GM18508 (cell line): ENCODE measurements at regions not wholly inside any gene's neighbourhood (a gene's known extent, or its start where the extent isn't known, plus 50 kb on each side); places are given as distances from the start of the nearest gene placed in this dataset.
A peak's percentile ranks its signal among the peaks of the same experiment; 100 is the strongest.

Experiments used
- ATAC-seq: cut with Tn5 transposase; IDR thresholded peaks from one replicate; pipeline ENCODE4 v1.9.1; 2021; ENCODE audit warnings: moderate number of reproducible peaks; ENCODE audit not compliant: insufficient read depth, unreplicated experiment

- ATAC-seq, result no peak
These were observed 112.4 kb upstream of the MAX start for GRCh38 chr14:65214741-65215140.

GRCh38 chr14:65219353-65219752 lies 117.0 kb upstream of the MAX start:
- ATAC-seq, result no peak

GRCh38 chr14:65222440-65222858 lies 120.1 kb upstream of the MAX start:
- no peak for ATAC-seq

DNA sequence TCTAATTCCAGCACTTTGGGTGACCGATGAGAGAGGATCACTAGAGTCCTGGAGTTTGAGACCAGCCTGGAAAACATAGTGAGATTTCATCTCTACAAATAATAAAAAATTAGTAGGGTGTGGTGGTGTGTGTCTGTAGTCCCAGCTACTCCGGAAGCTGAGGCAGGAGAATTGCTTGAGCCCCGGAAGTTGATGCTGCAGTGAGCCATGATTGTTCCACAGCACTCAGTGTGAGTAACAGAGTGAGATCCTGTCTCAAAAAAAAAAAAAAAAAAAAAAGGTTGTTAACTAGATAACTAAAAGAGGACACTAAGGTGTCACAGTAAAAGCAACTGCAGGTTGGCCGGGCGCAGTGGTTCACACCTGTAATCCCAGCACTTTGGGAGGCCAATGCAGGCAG lies 121.3 kb upstream of the MAX start:
- no peak for ATAC-seq

DNA sequence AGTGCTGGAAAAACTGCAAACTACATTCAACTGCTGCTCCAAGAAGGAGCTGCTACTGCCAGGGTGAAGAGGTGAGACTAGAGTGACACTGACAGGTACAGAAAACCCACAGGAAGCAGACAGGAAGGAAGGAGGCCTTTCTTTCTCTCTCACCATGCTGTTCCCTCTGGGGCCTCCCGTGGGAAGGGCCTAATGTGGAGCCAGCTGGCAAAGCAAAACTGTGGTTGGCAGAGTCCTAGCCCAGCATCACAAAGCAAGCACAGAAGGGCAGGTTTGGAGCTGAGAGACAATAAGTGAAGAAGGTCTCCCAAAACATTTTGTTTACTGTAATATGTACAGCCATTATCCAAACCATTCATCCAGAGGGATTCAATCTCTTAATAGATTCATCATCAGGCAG lies 122.5 kb upstream of the MAX start:
- no peak for ATAC-seq

DNA sequence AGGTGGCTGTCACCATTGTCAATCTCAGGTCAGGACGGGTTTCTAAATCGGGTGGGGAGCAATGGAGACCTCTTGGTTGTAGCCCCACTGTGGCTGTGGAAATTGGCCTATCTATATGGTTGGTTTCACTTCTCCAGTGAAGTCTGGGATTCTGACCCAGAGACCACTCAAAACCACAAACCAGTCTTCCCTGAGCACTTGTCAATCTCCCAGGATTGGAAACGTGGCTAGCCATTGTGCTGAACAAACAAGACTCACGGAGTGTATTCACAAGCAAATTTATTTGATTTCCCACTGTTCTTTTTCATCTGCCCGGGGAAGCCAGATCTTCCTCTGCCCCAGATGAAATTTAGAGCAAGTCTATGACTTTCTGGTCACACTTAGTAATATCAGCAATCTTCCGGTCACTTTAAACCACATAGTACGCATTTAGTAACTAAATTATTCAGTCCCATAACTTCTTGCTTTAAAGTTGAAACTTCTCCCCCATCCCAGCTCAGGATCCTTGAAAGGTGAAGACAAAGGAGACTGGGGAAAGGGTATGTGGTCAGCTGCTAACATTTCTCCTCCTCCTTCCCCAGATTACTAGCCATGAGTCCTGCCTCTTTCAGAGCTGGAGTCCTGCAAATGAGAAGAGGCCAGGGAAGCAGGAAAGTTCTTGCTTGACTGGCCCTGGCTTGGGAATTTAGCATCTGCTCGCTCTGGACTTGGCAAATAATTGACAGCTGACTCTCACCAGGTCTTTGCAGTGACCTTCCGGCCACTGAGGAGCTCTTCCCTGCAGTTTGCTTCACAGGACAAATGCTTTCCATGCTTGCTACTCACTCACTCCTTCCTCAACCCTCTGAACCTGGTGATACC lies 123.2 kb upstream of the MAX start:
- no peak for ATAC-seq

DNA sequence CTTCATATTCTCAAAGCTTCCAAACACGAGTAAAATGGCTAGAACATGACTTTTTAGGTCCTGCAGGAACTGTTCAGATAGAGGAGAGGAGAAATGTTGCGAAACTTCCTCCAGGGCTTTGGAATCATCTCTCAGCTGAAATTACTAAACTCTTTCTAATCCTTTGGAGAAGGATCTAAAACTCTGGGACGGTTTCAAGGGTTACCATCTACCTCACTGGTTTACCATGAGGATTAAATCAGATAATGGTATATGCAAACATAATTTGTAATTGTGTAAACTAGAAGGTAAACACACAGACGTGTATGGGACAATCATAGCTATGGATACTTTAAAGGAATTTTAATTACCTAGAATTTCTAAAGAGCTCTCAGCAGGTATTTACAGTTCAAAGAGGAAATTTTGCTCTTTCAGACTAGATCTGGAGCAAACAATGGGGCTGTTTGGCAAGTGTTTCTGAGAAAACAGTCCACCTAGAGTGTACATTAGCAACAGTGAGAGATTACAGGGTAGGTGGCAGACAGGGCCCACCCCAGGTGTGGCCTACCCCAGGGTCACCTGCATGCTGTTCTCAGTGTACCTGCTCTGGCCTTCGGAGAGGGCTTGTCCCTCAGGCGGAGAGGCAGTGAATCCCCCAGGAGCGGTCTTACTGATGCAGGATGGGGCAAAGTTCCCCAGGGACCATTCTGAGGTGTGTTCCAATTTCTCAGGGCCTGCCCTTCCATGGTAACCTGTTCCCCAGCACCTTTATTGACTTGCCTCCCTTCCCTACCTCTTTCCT lies 124.7 kb upstream of the MAX start:
- ATAC-seq, result no peak

- peak; percentile 76 for ATAC-seq
These were observed 126.1 kb upstream of the MAX start for GRCh38 chr14:65228436-65228835.

- no peak for ATAC-seq
These were observed 126.8 kb upstream of the MAX start for GRCh38 chr14:65228956-65229747.

DNA sequence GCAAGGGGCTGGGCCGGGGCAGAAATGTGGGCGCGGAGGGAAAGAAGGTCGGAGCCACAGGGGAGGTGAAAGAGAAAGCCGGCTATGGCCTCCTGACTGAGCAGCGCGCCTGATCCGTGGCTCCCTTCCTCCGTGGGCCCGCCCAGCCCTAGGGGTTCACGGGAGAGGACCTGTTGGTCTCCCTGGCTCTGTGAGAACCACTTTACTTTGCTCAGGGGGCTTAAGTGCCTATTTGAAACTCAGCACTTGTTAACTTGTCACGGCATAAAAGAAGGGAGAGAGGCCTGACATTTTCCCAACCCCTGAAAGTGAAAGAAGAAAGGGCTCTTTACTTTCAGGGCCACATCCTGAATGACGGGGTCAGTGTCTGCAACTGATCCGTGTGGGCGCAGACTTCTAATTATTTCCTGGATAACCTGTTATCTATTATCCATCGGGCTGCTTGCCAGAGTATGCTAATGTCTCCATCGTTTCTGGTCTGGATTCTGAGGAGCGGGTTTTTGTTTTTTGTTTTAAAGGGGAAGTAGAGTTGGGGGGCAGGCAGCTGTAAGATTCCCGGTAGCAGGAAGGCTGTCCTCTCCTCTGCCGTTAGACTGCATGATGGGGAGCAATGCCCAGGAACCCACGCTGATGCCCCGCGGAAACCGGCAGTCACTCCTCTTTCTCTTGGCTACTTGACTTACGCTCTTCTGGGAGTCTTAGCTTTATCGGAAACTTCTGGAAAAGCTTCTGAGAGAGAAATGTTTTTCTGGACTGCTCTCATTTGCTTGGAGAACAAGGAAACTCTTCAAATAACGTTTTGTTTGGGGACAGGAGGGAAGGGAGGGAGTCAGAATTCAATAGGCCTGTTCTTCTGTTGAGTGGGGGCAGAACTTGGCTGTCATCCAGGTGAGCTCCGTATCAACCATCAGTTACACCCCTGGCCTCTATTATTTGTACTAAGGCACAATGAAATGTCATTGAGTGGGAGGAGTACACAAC lies 127.7 kb upstream of the MAX start:
- no peak for ATAC-seq

DNA sequence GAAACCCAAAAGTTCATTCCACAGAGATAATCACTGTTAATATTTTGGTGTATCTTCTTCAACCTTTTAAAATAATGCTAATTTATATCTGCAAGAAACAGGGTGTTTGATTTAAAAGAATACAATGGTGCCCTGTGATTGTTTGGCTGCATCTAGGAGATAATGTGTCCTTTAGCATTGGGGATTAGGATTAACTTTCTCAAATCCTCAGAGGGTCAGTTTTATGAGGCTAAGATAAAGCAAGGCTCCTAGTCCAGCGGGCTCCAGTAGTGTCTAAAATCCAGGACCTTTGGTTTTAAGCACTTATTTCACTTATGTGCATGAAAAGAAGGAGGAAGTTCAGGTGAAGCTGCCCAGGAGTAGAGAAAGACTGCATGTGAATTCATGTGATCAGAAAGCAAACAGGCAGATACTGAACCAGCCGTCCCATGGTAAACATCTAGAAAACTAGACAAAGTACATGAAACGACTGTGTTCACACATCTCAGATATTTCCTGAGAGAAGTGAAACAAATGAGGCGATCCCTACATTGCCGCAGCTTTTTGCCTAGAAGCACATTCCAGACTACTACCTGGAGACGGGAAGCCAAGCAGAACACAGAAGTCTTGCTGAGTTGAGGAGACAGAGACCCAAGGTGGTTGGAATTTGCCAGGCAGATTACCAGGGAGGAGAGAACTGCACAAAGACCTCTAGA lies 129.1 kb upstream of the MAX start:
- no peak for ATAC-seq

DNA sequence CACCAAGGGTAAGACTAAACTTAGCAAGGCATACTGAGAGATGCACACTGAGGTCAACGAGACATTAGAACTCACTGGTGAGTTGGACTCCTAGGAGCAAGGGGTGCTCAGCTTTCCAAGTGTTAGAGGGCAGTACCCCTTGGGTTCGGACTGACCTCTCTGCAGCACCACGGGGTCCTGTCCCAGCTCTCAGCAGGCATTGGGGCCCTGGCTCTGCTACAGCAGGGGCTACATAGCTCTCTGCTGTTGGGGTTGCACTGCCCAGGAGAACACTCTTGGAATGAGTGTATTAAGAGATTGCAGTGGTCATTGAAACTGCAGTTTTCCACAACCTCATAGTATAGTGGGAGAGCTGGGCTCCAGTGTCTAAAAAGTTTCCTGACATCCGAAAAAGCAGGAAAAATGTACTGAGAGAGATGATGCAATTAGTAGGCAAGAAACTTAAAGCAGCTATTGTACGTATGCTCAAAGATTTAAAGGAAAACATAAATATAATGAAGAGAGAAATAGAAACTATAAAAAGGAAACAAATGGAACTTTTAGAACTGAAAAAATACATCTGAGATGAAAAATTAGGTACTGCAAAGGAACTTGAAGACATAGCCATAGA lies 132.5 kb upstream of the MAX start:
- no peak for ATAC-seq

GRCh38 chr14:65237023-65237814 lies 134.9 kb upstream of the MAX start:
- ATAC-seq, result no peak

DNA sequence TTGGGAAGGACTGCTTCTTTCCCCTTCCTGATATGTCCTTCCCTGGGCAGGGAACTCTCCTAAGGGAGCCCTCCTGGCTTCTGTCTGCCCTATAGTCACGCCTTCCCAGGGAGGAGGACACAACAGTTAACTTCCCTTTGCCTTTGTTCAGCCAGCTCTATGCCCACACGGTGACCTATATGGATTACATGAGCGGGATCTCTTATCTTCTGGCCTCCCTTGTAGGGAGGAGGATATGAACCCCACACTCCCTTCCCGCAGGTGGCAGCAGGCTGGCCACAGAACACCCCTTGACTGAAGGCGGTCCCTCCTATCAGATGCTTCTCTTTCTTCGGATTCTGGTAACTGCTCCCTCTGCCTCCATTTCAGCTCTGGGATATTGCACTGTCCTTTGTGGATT lies 135.6 kb upstream of the MAX start:
- ATAC-seq, result no peak

- ATAC-seq, result no peak
These were observed 136.1 kb upstream of the MAX start for GRCh38 chr14:65238456-65238855.

- ATAC-seq, result no peak
These were observed 137.0 kb upstream of the MAX start for GRCh38 chr14:65239143-65239937.

GRCh38 chr14:65239938-65240296 lies 137.6 kb upstream of the MAX start:
- ATAC-seq, result no peak
